ENCODE measurements at regions not wholly inside any gene's neighbourhood (a gene's known extent, or its start where the extent isn't known, plus 50 kb on each side); places are given as distances from the start of the nearest gene placed in this dataset.
"Not testable (repeated sequence)": the region's sequence is repeated elsewhere in the genome, so short reads cannot be mapped to it uniquely, and the experiment has no call there.

DNA sequence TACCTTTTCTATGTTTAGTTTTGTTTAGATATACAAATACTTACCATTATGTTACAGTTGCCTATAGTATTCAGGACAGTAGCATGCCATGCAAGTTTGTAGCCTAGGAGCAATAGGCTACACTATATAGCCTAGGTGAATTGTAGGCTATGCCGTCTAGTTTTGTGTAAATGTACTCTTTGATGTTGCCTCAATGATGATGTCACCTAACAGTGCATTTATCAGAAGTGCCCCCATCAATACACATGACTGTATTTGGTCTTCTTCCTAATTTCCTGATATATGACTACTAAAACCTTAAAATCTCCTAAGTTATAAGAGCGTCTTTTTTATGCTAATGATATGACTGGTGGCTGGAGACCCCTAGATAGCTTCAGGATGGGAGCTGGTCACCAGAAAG is 394.4 kb upstream of the STXBP6 start:
- Histone ChIP-seq H3K27me3 (ENCODE audit: control insufficient read depth, low read length) (no peaks in the 10 kb centered on the region), H3K9me3 (ENCODE audit: control insufficient read depth, insufficient read depth, low read length) (no peaks in the 10 kb centered on the region), H3K4me3 (ENCODE audit: low read length) (no peak overlapping the region), H3K27ac (ENCODE audit: low read depth, low read length) (no peak overlapping the region), H3F3A (ENCODE audit: control insufficient read depth, insufficient read depth) (no peaks in the 10 kb centered on the region), H3K4me1 (ENCODE audit: control insufficient read depth, low read length) (no peaks in the 10 kb centered on the region), H4K20me1 (ENCODE audit: control insufficient read depth, insufficient read depth, low read depth, low read length) (no peaks in the 10 kb centered on the region), H3K9me2 (replicated peaks; ENCODE audit: control insufficient read depth, low read length) (no peaks in the 10 kb centered on the region), H3K36me3 (ENCODE audit: control insufficient read depth, low read length) (no peaks in the 10 kb centered on the region), H3K4me2 (ENCODE audit: low read length) (no peak overlapping the region), H3K79me2 (ENCODE audit: control insufficient read depth, low read length) (no peaks in the 10 kb centered on the region)
- no peak for TF ChIP-seq CTCF (IDR thresholded peaks at IDR 0.05; ENCODE audit: low read depth, low read length, poor library complexity, severe bottlenecking)
- no peak for TF ChIP-seq EZH2phosphoT487 (IDR thresholded peaks at IDR 0.05; ENCODE audit: borderline replicate concordance, low read length)

DNA sequence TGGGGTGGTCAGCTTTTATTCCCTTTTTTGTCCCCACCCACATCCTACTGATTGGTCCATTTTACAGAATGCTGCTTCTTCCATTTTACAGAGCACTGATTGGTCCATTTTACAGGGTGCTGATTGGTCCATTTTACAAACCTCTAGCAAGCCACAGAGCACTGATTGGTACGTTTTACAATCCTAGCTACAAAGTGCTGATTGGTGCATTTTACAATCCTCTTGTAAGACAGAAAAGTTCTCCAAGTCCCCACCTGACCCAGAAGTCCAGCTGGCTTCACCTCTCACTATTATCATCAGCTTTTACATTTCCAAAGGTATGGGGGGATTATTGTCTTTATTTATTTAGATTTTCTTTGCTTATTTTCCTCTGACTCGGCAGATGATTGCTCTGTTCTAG is 390.4 kb upstream of the STXBP6 start:
- not testable (repeated sequence) for H3K27ac ChIP-seq (ENCODE audit: low read depth, low read length); H3F3A ChIP-seq (ENCODE audit: control insufficient read depth, insufficient read depth); H3K9me3 ChIP-seq (ENCODE audit: control insufficient read depth, insufficient read depth, low read length); H4K20me1 ChIP-seq (ENCODE audit: control insufficient read depth, insufficient read depth, low read depth, low read length); H3K9me2 ChIP-seq (replicated peaks; ENCODE audit: control insufficient read depth, low read length); H3K4me1 ChIP-seq (ENCODE audit: control insufficient read depth, low read length); H3K27me3 ChIP-seq (ENCODE audit: control insufficient read depth, low read length); H3K79me2 ChIP-seq (ENCODE audit: control insufficient read depth, low read length); H3K36me3 ChIP-seq (ENCODE audit: control insufficient read depth, low read length); H3K4me2 ChIP-seq (ENCODE audit: low read length); H3K4me3 ChIP-seq (ENCODE audit: low read length)

GRCh38 chr14:25436906-25437305 is 387.0 kb upstream of the STXBP6 start:
- no peaks in the 10 kb centered on the region for H3F3A ChIP-seq (ENCODE audit: control insufficient read depth, insufficient read depth)
- H3K27me3 ChIP-seq (ENCODE audit: control insufficient read depth, low read length), result no peaks in the 10 kb centered on the region
- no peaks in the 10 kb centered on the region for H3K79me2 ChIP-seq (ENCODE audit: control insufficient read depth, low read length)
- no peaks in the 10 kb centered on the region for H4K20me1 ChIP-seq (ENCODE audit: control insufficient read depth, insufficient read depth, low read depth, low read length)
- H3K4me3 ChIP-seq (ENCODE audit: low read length), result no peak overlapping the region
- no peak for TF ChIP-seq CTCF (IDR thresholded peaks at IDR 0.05; ENCODE audit: low read depth, low read length, poor library complexity, severe bottlenecking)
- H3K36me3 ChIP-seq (ENCODE audit: control insufficient read depth, low read length), result no peaks in the 10 kb centered on the region
- H3K9me2 ChIP-seq (replicated peaks; ENCODE audit: control insufficient read depth, low read length), result no peaks in the 10 kb centered on the region
- H3K4me1 ChIP-seq (ENCODE audit: control insufficient read depth, low read length), result no peaks in the 10 kb centered on the region
- H3K9me3 ChIP-seq (ENCODE audit: control insufficient read depth, insufficient read depth, low read length), result no peaks in the 10 kb centered on the region
- no peak overlapping the region for H3K4me2 ChIP-seq (ENCODE audit: low read length)
- H3K27ac ChIP-seq (ENCODE audit: low read depth, low read length), result no peak overlapping the region

- Histone ChIP-seq H3K36me3 (ENCODE audit: control insufficient read depth, low read length) (no peaks in the 10 kb centered on the region), H3K9me2 (replicated peaks; ENCODE audit: control insufficient read depth, low read length) (no peaks in the 10 kb centered on the region), H3K27me3 (ENCODE audit: control insufficient read depth, low read length) (no peaks in the 10 kb centered on the region), H3F3A (ENCODE audit: control insufficient read depth, insufficient read depth) (no peaks in the 10 kb centered on the region), H4K20me1 (ENCODE audit: control insufficient read depth, insufficient read depth, low read depth, low read length) (no peaks in the 10 kb centered on the region), H3K4me2 (ENCODE audit: low read length) (no peak overlapping the region), H3K27ac (ENCODE audit: low read depth, low read length) (no peak overlapping the region), H3K4me3 (ENCODE audit: low read length) (no peak overlapping the region), H3K79me2 (ENCODE audit: control insufficient read depth, low read length) (no peaks in the 10 kb centered on the region), H3K9me3 (ENCODE audit: control insufficient read depth, insufficient read depth, low read length) (no peaks in the 10 kb centered on the region), H3K4me1 (ENCODE audit: control insufficient read depth, low read length) (no peaks in the 10 kb centered on the region)
- TF ChIP-seq CTCF (IDR thresholded peaks at IDR 0.05; ENCODE audit: low read depth, low read length, poor library complexity, severe bottlenecking) (no peak), EZH2phosphoT487 (IDR thresholded peaks at IDR 0.05; ENCODE audit: borderline replicate concordance, low read length) (no peak)
These were observed 386.4 kb upstream of the STXBP6 start for GRCh38 chr14:25436288-25436875.
